Gastroesophageal sphincter (tissue), 4 donors: ENCODE measurements at regions not wholly inside any gene's neighbourhood (a gene's known extent, or its start where the extent isn't known, plus 50 kb on each side); places are given as distances from the start of the nearest gene placed in this dataset.

Source experiments
- small RNA-seq, 4 donors: library from RNA; depleted of rRNA; stranded (forward); fragments of <200 nt; gene quantifications; one replicate each; pipeline ENCODE3, GENCODE V24; 2016

Small RNA genes in the stretch of these regions (small RNA-seq; reads per million reads assigned to genes)
- gene RF02101 (0 reads per million in 4 donors), gene RNU6ATAC21P (0 reads per million in 4 donors)
